Type B pancreatic cell (in vitro differentiated cells): ENCODE measurements at regions not wholly inside any gene's neighbourhood (a gene's known extent, or its start where the extent isn't known, plus 50 kb on each side); places are given as distances from the start of the nearest gene placed in this dataset.

ENCODE experiments used
- DNase-seq: peaks from one replicate; pipeline ENCODE4 v3.0.0; 2021; ENCODE audit warnings: mixed read lengths; ENCODE audit not compliant: unreplicated experiment; ENCODE audit errors: extremely low spot score
- H3K27ac Mint-ChIP-seq: 2 replicates; pipeline ENCODE4 v1.8.0; 2021; ENCODE audit warnings: mild to moderate bottlenecking, mixed read lengths
- H3K27me3 Mint-ChIP-seq: 2 replicates; pipeline ENCODE4 v1.8.0; 2021; ENCODE audit warnings: mixed read lengths
- H3K36me3 Mint-ChIP-seq: 2 replicates; pipeline ENCODE4 v1.8.0; 2021; ENCODE audit warnings: mixed read lengths
- H3K4me1 Mint-ChIP-seq: one replicate; pipeline ENCODE4 v1.8.0; 2021; ENCODE audit warnings: mixed read lengths; ENCODE audit not compliant: unreplicated experiment
- H3K4me3 Mint-ChIP-seq: 2 replicates; pipeline ENCODE4 v1.8.0; 2021; ENCODE audit warnings: mild to moderate bottlenecking, mixed read lengths
- H3K9me3 Mint-ChIP-seq: 2 replicates; pipeline ENCODE4 v1.8.0; 2021; ENCODE audit warnings: mixed read lengths
- CTCF ChIP-seq: fragments of 200-600 bp; sonication (generic); conservative IDR thresholded peaks from 2 replicates; pipeline ENCODE4 v1.5.0; 2021; ENCODE audit warnings: antibody characterized with exemption, mild to moderate bottlenecking

- peaks cover 4% of the 10 kb centered on the region for H3K9me3 Mint-ChIP-seq
- DNase-seq = no peak
- no peaks in the 10 kb centered on the region for H3K36me3 Mint-ChIP-seq
- H3K4me3 Mint-ChIP-seq = no peak overlapping the region
- no peak for TF ChIP-seq CTCF
- H3K27me3 Mint-ChIP-seq = peaks cover 4% of the 10 kb centered on the region
- H3K27ac Mint-ChIP-seq = no peak overlapping the region
- H3K4me1 Mint-ChIP-seq = no peaks in the 10 kb centered on the region
Measured at GRCh38 chr5:31091501-31091900, 102.0 kb upstream of the CDH6 start.

- H3K36me3 Mint-ChIP-seq = no peaks in the 10 kb centered on the region
- TF ChIP-seq CTCF = no peak
- H3K4me3 Mint-ChIP-seq = no peak overlapping the region
- no peaks in the 10 kb centered on the region for H3K4me1 Mint-ChIP-seq
- H3K27me3 Mint-ChIP-seq = peaks cover 4% of the 10 kb centered on the region
- no peak for DNase-seq
- peaks cover 4% of the 10 kb centered on the region for H3K9me3 Mint-ChIP-seq
- no peak overlapping the region for H3K27ac Mint-ChIP-seq
Measured at GRCh38 chr5:31090467-31090866, 103.0 kb upstream of the CDH6 start.

- Mint-ChIP-seq H3K4me3 (no peak overlapping the region), H3K36me3 (no peaks in the 10 kb centered on the region), H3K9me3 (no peaks in the 10 kb centered on the region), H3K27me3 (peaks cover 4% of the 10 kb centered on the region), H3K27ac (no peak overlapping the region), H3K4me1 (no peaks in the 10 kb centered on the region)
- no peak for DNase-seq
- no peak for TF ChIP-seq CTCF
Measured at GRCh38 chr5:31086839-31087415, 106.6 kb upstream of the CDH6 start.

- no peaks in the 10 kb centered on the region for H3K4me1 Mint-ChIP-seq
- H3K9me3 Mint-ChIP-seq = no peaks in the 10 kb centered on the region
Measured at GRCh38 chr5:31084871-31085270, 108.6 kb upstream of the CDH6 start.

GRCh38 chr5:31083364-31083763 is 110.1 kb upstream of the CDH6 start:
- Mint-ChIP-seq H3K9me3 (no peaks in the 10 kb centered on the region), H3K27ac (no peak overlapping the region), H3K27me3 (peaks cover 4% of the 10 kb centered on the region), H3K36me3 (no peaks in the 10 kb centered on the region), H3K4me1 (peaks cover 6% of the 10 kb centered on the region), H3K4me3 (no peak overlapping the region)
- no peak for DNase-seq
- no peak for TF ChIP-seq CTCF

More at GRCh38 chr5:31084871-31085270, 108.6 kb upstream of the CDH6 start:
- H3K4me3 Mint-ChIP-seq = no peak overlapping the region
- no peaks in the 10 kb centered on the region for H3K36me3 Mint-ChIP-seq
- peaks cover 4% of the 10 kb centered on the region for H3K27me3 Mint-ChIP-seq
- TF ChIP-seq CTCF = no peak
- DNase-seq = no peak
- H3K27ac Mint-ChIP-seq = no peak overlapping the region

GRCh38 chr5:31079668-31080067 is 113.8 kb upstream of the CDH6 start:
- no peak overlapping the region for H3K4me3 Mint-ChIP-seq

More at GRCh38 chr5:31079668-31080067, 113.8 kb upstream of the CDH6 start:
- Mint-ChIP-seq H3K36me3 (no peaks in the 10 kb centered on the region), H3K4me1 (peaks cover 12% of the 10 kb centered on the region), H3K27me3 (no peaks in the 10 kb centered on the region), H3K27ac (no peak overlapping the region), H3K9me3 (peaks cover 9% of the 10 kb centered on the region)
- DNase-seq = no peak
- no peak for TF ChIP-seq CTCF
